Natural killer cell treated with Interleukin-12 subunit alpha and Interleukin-12 subunit beta and Interleukin-15 and Interleukin-18, amount 100 ng/mL, for 72 hours (primary cell): ENCODE measurements at regions not wholly inside any gene's neighbourhood (a gene's known extent, or its start where the extent isn't known, plus 50 kb on each side); places are given as distances from the start of the nearest gene placed in this dataset.

Source experiments
- ATAC-seq, 2 donors: fragments of 150-1000 bp; cut with Tn5 transposase in 1 of 2; sonication (Bioruptor Pico), chemical (Tn5 transposase) in 1 of 2; 2 replicates each; pipeline ENCODE4 v1.10.0; 2021
- DNase-seq: peaks from one replicate; pipeline ENCODE4 v3.0.0; 2022; ENCODE audit warnings: low spot score
- H3K27ac Mint-ChIP-seq, 2 donors: 1 replicate in 1 of 2; 2 replicates in 1 of 2; pipeline ENCODE4 v1.8.0; 2022; ENCODE audit warnings: mixed read lengths in 2 of 2, mild to moderate bottlenecking in 1 of 2, moderate library complexity in 1 of 2
- H3K27me3 Mint-ChIP-seq, 2 donors: 1 replicate in 1 of 2; 2 replicates in 1 of 2; pipeline ENCODE4 v1.8.0; 2022; ENCODE audit warnings: mixed read lengths in 2 of 2
- H3K36me3 Mint-ChIP-seq: one replicate; pipeline ENCODE4 v1.8.0; 2022; ENCODE audit warnings: mixed read lengths
- H3K4me1 Mint-ChIP-seq, 2 donors: 1 replicate in 1 of 2; 2 replicates in 1 of 2; pipeline ENCODE4 v1.8.0; 2022; ENCODE audit warnings: low read depth in 2 of 2, mixed read lengths in 2 of 2, mild to moderate bottlenecking in 1 of 2
- H3K4me3 Mint-ChIP-seq: one replicate; pipeline ENCODE4 v1.8.0; 2022; ENCODE audit warnings: mixed read lengths
- H3K9me3 Mint-ChIP-seq: 2 replicates; pipeline ENCODE4 v1.8.0; 2022; ENCODE audit warnings: mixed read lengths

DNA sequence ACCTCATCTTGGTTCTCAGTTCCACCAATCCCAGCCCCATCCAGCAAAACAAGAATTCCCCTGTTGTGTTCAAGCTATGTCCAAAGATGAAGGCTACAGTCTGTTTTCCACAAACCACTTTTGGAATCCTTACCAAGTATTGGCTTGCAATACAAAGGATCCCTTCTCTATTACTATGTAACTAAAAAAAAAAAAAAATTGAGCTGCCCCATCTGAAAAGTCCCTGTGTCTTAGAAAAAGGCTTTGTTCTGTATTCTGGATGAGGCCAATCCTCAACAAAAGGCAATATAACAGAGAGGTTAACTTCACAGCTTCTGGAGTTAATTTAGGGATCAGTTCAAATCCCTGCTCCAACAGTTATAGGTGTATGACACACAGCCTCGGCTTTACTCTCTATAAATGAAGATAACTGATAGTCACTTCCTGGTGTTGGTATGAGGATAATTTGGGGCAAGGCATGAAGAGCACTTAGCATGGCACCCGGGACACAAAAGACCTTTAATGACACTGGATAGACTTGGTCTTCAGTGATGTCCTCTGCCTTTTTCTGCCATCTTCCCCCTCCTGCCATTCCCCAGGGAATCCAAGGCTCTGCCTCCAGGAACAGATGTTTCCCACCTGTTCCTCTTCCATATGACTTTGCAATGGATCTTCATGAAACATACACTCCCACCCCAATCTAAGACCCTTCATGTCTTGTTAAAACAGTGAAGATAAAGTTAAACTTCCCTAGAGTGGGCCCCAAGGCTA, 61.2 kb upstream of the ATL2 start:
- H3K4me3 Mint-ChIP-seq: peak overlapping the region; percentile 16
- DNase-seq (no peak), ATAC-seq (no peak)
- peak overlapping the region in 1 of 2 donors; percentile 4 for H3K27ac Mint-ChIP-seq
- no peaks in the 10 kb centered on the region for H3K36me3 Mint-ChIP-seq
- no peaks in the 10 kb centered on the region for H3K9me3 Mint-ChIP-seq
- H3K4me1 Mint-ChIP-seq: peaks cover 9 to 12% of the 10 kb centered on the region in 2 donors
- peaks cover 20 to 21% of the 10 kb centered on the region in 2 donors for H3K27me3 Mint-ChIP-seq

DNA sequence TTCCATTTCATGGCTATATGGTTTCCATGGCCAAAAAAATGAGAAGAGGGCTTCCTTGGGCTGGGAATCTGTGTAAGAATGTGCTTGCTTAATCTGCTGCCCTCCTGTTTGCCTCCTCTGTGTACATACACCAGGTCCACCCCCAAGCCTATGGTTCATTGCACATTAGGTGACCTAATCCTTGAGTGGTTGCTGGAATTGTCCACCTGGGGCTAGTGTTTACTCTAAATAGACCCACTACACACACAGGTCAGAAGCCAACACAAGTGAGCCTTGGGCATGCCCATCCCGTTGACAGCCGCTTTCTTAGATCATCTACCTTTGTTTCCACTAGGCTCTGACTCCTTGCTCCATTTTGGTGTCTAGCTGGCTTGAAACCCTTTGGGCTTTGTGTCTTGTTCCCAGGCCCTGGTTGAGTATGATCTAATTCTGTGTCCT, 59.2 kb upstream of the ATL2 start:
- Mint-ChIP-seq H3K27me3 (peaks cover 13 to 18% of the 10 kb centered on the region in 2 donors), H3K4me3 (no peak overlapping the region), H3K4me1 (peaks cover 9 to 12% of the 10 kb centered on the region in 2 donors), H3K27ac (no peak overlapping the region), H3K9me3 (no peaks in the 10 kb centered on the region), H3K36me3 (no peaks in the 10 kb centered on the region)
- ATAC-seq (no peak), DNase-seq (no peak)

DNA sequence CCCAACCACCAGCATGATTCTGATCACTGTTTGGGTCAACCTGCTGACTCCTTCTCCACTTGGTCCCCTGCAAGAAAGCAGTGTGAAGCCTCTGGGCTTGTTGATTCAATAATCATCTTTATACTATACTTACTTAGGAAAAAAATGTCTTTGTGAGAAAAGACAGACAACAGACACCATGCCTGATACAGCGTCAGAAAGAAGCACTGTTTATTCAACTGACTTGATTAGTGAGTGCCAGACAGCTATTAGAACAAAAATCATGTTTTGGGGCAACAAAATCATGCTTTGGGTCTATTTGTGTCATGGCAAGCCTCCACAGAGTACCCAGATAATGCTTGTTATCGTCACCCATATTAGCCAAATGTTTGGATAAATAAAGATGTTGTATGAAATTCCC, 58.7 kb upstream of the ATL2 start:
- no peak overlapping the region for H3K4me3 Mint-ChIP-seq
- no peak for DNase-seq

DNA sequence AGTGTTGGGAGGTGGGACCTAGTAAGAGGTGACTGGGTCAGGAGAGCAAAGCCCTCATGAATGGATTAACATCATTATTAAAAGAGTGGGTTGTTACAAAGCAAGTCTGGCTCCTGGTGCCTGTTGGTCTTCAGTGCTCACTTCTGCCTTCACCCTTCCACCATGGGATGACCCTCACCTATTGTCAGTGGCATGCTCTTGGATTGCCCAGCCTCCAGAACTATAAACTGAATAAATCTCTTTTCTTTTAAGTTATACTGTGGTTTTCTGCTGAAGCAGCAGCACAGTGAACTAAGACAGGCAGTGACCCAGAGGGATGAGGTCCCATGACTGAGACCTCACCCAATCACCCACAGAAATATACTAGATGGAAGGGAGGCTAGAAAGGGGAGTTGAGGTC, 57.5 kb upstream of the ATL2 start:
- H3K27me3 Mint-ChIP-seq: peaks cover 6 to 15% of the 10 kb centered on the region in 2 donors
- no peak for ATAC-seq
- DNase-seq: no peak
- no peaks in the 10 kb centered on the region for H3K9me3 Mint-ChIP-seq
- no peaks in the 10 kb centered on the region for H3K36me3 Mint-ChIP-seq
- no peak overlapping the region for H3K4me3 Mint-ChIP-seq
- no peak overlapping the region for H3K27ac Mint-ChIP-seq
- peaks cover 9 to 12% of the 10 kb centered on the region in 2 donors for H3K4me1 Mint-ChIP-seq

More for the DNA sequence above, 58.7 kb upstream of the ATL2 start:
- Mint-ChIP-seq H3K27ac (no peak overlapping the region), H3K9me3 (no peaks in the 10 kb centered on the region), H3K36me3 (no peaks in the 10 kb centered on the region), H3K27me3 (peaks cover 9 to 17% of the 10 kb centered on the region in 2 donors), H3K4me1 (peaks cover 9 to 12% of the 10 kb centered on the region in 2 donors)
- no peak for ATAC-seq

DNA sequence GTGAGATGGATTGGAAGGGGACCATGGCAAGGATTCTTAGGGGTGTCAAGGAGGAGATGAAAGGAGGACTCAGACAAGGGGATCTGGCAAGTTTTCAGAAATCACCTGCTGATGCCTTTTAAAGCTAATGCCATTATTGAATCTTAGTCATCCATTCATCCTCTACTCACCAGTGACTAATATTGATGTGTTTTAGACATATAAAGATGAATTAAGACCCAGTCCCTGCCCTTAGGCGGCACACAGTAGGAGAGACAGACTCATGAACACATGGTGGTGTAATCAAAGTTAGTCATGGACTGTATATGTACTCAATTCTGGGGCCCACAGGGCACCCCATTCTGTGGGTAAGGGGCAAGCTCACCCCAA, 56.5 kb upstream of the ATL2 start:
- Mint-ChIP-seq H3K9me3 (no peaks in the 10 kb centered on the region), H3K36me3 (no peaks in the 10 kb centered on the region), H3K4me3 (no peak overlapping the region), H3K4me1 (peaks cover 3 to 5% of the 10 kb centered on the region in 2 donors), H3K27me3 (peaks cover 11 to 17% of the 10 kb centered on the region in 2 donors), H3K27ac (no peak overlapping the region)
- ATAC-seq (no peak), DNase-seq (no peak)

DNA sequence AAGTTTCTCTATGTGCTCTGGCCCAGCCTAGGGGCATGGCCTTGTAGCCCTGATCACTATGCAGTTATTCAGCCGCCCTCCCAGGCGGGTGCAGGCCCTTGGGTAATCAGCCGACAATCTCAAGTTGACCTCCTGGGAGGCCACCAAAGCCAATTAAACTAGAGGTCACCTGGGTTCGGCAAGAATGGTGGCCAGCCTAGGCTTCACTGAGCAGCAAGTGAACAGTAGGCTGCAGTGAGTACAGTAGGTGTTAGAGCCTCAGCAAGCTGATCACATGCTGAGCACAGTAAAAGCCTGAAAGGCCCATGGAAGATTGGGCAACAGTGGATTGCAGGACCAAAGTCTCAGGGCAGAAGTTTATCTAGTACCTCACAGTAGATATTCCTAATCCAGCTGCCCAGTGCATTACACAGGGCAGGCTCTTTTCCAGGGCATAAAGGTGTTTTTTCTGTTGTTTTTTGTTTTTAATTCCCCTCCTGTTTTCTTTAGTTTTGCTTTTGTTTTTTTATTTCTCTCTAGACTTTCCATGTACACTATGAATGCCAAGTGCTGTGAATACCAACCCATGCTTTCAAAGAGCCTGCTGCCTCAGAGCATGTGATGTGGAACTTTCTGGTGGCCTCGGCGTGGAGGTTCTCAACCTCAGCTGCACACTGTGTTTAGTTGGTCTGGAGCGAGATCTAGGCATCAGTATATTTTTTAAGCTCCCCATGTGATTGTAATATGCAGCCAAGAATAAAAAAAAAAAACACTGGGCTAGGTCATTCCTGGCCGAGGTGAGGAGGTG, 55.9 kb upstream of the ATL2 start:
- Mint-ChIP-seq H3K36me3 (no peaks in the 10 kb centered on the region), H3K27ac (no peak overlapping the region), H3K4me1 (no peaks in the 10 kb centered on the region)

DNA sequence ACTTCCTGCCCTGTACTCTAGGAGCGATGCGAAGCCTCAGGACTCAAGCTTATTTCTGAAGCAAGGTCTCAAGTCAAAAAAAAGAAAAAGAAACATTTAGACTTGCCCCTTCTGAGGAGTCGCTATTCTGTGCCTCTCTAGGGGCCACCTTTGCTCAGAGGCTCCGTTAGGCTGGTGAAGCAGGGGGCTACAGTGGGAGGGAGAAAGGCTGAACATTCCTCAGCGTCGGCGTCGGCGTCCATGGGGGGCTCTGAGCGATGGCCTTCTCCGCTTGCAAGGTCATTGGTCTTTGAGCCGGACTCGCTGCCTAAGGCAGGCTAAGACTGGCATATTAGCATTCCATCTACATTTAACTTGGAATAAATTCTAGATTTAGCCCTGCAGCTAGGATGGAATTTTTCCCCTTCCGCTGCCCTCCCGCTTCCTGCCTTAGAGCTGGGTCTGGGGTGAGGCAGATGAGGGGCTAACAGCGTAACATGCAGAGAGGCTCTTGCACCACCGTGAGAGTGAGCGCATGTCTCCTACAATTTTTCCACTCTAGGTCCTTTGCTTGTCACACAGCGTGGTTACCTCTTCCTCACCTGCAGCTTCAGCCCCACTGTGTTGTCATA, 53.6 kb upstream of the ATL2 start:
- H3K9me3 Mint-ChIP-seq: no peaks in the 10 kb centered on the region
- H3K27ac Mint-ChIP-seq: no peak overlapping the region
- DNase-seq: no peak
- H3K4me1 Mint-ChIP-seq: no peaks in the 10 kb centered on the region
- no peak for ATAC-seq
- H3K27me3 Mint-ChIP-seq: peaks cover 22 to 26% of the 10 kb centered on the region in 2 donors
- no peaks in the 10 kb centered on the region for H3K36me3 Mint-ChIP-seq
- no peak overlapping the region for H3K4me3 Mint-ChIP-seq

More for the DNA sequence above, 55.9 kb upstream of the ATL2 start:
- ATAC-seq: peak; percentile 29
- no peak overlapping the region for H3K4me3 Mint-ChIP-seq
- H3K9me3 Mint-ChIP-seq: no peaks in the 10 kb centered on the region
- DNase-seq: no peak
- H3K27me3 Mint-ChIP-seq: peaks cover 13 to 17% of the 10 kb centered on the region in 2 donors

DNA sequence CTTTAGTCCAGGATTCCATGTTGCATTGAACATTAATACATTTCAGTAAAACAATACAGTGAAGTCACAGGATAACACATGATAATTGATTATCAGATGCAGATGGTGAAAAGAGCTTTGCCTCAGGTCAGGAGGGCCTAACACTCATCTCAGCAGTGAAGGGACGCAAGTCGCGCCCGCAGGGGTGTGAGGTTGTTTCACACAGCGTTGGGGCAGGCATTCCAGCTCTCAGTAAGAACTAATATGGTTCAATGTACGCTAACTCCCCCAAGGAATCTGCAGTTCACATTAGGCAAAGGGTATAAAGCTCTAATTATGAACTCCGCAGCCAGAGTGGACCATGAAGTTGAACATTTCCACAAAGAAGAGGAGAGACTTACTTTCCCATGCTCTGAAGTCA, 53.1 kb upstream of the ATL2 start:
- Mint-ChIP-seq H3K4me1 (no peaks in the 10 kb centered on the region), H3K9me3 (no peaks in the 10 kb centered on the region), H3K27ac (no peak overlapping the region), H3K27me3 (peaks cover 23 to 31% of the 10 kb centered on the region in 2 donors), H3K4me3 (no peak overlapping the region), H3K36me3 (no peaks in the 10 kb centered on the region)
- ATAC-seq: no peak
- no peak for DNase-seq

DNA sequence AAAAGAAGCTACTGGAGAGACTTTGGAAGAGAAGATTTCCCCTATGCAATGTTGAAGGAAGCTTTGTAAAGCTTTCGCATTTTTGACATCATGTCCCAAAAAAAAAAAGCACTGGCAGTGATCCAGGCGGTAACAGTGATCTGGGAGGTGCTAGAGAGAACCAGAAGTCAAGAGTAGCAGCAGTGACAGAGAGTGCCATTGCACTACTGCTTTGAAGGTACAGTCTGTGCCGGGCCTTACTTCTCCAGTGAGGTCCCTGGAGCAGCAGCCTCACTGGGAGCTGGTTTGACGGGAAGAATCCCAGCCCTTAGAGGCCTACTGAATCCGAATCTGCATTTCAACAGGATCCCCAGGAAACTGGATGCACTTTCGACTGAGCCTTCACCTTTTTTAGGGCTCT, 50.9 kb upstream of the ATL2 start:
- DNase-seq (no peak), ATAC-seq (no peak)
- no peaks in the 10 kb centered on the region for H3K9me3 Mint-ChIP-seq
- H3K4me3 Mint-ChIP-seq: no peak overlapping the region
- H3K27me3 Mint-ChIP-seq: peaks cover 29 to 42% of the 10 kb centered on the region in 2 donors
- H3K27ac Mint-ChIP-seq: no peak overlapping the region
- H3K36me3 Mint-ChIP-seq: no peaks in the 10 kb centered on the region
- H3K4me1 Mint-ChIP-seq: no peaks in the 10 kb centered on the region

DNA sequence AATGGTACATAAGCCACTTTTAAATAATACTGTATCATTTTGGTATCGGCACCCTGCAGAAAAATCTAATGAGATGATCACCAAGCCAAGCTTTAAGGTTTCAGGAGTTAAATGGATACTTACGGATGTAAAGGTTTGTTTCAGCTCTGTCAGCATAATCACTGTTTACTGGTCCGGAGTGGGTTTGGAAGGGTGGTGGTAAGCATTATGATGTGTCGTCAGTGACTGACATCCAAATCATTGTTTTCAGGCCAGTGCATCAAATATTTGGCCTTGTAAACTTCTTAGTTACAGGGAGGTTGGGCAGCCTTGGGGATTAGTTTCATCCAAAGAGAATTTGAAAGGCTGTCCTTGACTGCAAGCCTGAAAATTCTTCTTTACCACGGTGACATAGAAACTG, 50.0 kb upstream of the ATL2 start:
- Mint-ChIP-seq H3K27me3 (peaks cover 29 to 42% of the 10 kb centered on the region in 2 donors), H3K27ac (no peak overlapping the region), H3K4me3 (no peak overlapping the region), H3K36me3 (no peaks in the 10 kb centered on the region), H3K4me1 (no peaks in the 10 kb centered on the region), H3K9me3 (no peaks in the 10 kb centered on the region)
- DNase-seq (no peak), ATAC-seq (no peak)
